Smooth muscle cell (in vitro differentiated cells): ENCODE measurements at regions not wholly inside any gene's neighbourhood (a gene's known extent, or its start where the extent isn't known, plus 50 kb on each side); places are given as distances from the start of the nearest gene placed in this dataset.

Experiments used
- DNase-seq: peaks from one replicate; lab custom pipeline; 2025; ENCODE audit not compliant: unreplicated experiment; lab: John Stamatoyannopoulos, UW
- H2AFZ ChIP-seq: fragments of 200-600 bp; sonication (generic); 2 replicates; pipeline ENCODE4 v1.6.0; 2016; ENCODE audit warnings: antibody characterized with exemption, low read depth, mild to moderate bottlenecking
- H3F3A ChIP-seq: fragments of 200-600 bp; sonication (generic); 2 replicates; pipeline ENCODE4 v1.6.0; 2017; ENCODE audit warnings: antibody characterized with exemption, low read depth
- H3K27ac ChIP-seq: fragments of 200-600 bp; sonication (generic); 2 replicates; pipeline ENCODE4 v1.5.1; 2016; ENCODE audit warnings: low read depth, mild to moderate bottlenecking
- H3K27me3 ChIP-seq: fragments of 200-600 bp; sonication (generic); 2 replicates; pipeline ENCODE4 v1.6.1; 2016; ENCODE audit warnings: low read depth, mild to moderate bottlenecking
- H3K36me3 ChIP-seq: fragments of 200-600 bp; sonication (generic); 2 replicates; pipeline ENCODE4 v1.5.1; 2016; ENCODE audit warnings: low read depth
- H3K4me1 ChIP-seq: fragments of 200-600 bp; sonication (generic); 2 replicates; pipeline ENCODE4 v1.5.1; 2016; ENCODE audit warnings: low read depth
- H3K4me2 ChIP-seq: fragments of 200-600 bp; sonication (generic); 2 replicates; pipeline ENCODE4 v1.6.0; 2016; ENCODE audit warnings: mild to moderate bottlenecking
- H3K4me3 ChIP-seq: fragments of 200-600 bp; sonication (generic); 2 replicates; pipeline ENCODE4 v1.5.1; 2016; ENCODE audit warnings: mild to moderate bottlenecking
- H3K79me2 ChIP-seq: fragments of 200-600 bp; sonication (generic); 2 replicates; pipeline ENCODE4 v1.6.0; 2016; ENCODE audit warnings: low read depth, mild to moderate bottlenecking
- H3K9ac ChIP-seq: fragments of 200-600 bp; sonication (generic); 2 replicates; pipeline ENCODE4 v1.6.0; 2016; ENCODE audit warnings: low read depth
- H3K9me3 ChIP-seq: fragments of 200-600 bp; sonication (generic); replicated peaks from 2 replicates; pipeline ENCODE4 v1.5.1; 2016; ENCODE audit warnings: low read depth
- H4K20me1 ChIP-seq: fragments of 200-600 bp; sonication (generic); 2 replicates; pipeline ENCODE4 v1.6.0; 2016; ENCODE audit warnings: low read depth
- CTCF ChIP-seq: fragments of 200-600 bp; sonication (generic); IDR thresholded peaks from 2 replicates; pipeline ENCODE4 v1.5.1; 2017; ENCODE audit warnings: borderline replicate concordance, mild to moderate bottlenecking, antibody characterized with exemption; ENCODE audit not compliant: insufficient read depth, poor library complexity, severe bottlenecking
- WGBS: methylation state at CpG from one replicate; pipeline ENCODE4 v1.1.7; 2016; ENCODE audit warnings: low lambda C conversion rate; 5-methylcytosine and 5-hydroxymethylcytosine counted together

GRCh38 chr4:152229782-152230289 lies 306.1 kb downstream of the FBXW7 start:
- Histone ChIP-seq H3K4me1 (no peaks in the 10 kb centered on the region), H3K27me3 (no peaks in the 10 kb centered on the region), H4K20me1 (no peaks in the 10 kb centered on the region), H3F3A (no peaks in the 10 kb centered on the region), H2AFZ (no peak overlapping the region), H3K9ac (no peak overlapping the region), H3K36me3 (no peaks in the 10 kb centered on the region), H3K4me3 (no peak overlapping the region), H3K9me3 (no peaks in the 10 kb centered on the region), H3K27ac (no peak overlapping the region), H3K4me2 (no peak overlapping the region), H3K79me2 (no peaks in the 10 kb centered on the region)
- 89% methylated on average over 6 of the region's 6 CpGs for WGBS
- no peak for TF ChIP-seq CTCF
- no peak for DNase-seq

DNA sequence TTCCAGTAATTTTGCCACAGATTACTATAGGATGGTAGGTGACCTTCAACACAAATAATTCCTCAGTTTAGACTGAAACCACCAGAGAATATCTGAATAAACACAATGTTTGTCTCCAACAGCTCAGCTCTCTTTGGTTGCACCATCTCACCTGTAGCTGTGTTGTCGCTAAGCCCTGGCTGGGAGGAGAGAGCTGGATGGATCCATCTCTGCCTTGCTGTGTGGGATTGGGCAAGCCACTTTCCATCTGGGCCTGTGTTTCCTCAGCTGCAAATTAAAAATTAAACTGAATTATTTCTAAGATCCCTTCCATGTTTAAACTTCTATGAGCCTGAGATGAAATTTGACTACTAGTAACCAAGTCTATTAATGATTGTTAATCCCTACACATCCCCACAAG lies 310.2 kb downstream of the FBXW7 start:
- no peaks in the 10 kb centered on the region for H3K27me3 ChIP-seq
- WGBS, result 96% methylated on average over 1 of the region's 1 CpG
- no peak overlapping the region for H2AFZ ChIP-seq
- no peak for DNase-seq
- no peak overlapping the region for H3K4me3 ChIP-seq
- no peak for TF ChIP-seq CTCF
- no peak overlapping the region for H3K27ac ChIP-seq
- H3K9ac ChIP-seq, result no peak overlapping the region
- H3K4me1 ChIP-seq, result no peaks in the 10 kb centered on the region
- no peaks in the 10 kb centered on the region for H3K79me2 ChIP-seq
- H3F3A ChIP-seq, result no peaks in the 10 kb centered on the region
- H4K20me1 ChIP-seq, result no peaks in the 10 kb centered on the region
- H3K9me3 ChIP-seq, result no peaks in the 10 kb centered on the region
- H3K4me2 ChIP-seq, result no peak overlapping the region
- no peaks in the 10 kb centered on the region for H3K36me3 ChIP-seq

DNA sequence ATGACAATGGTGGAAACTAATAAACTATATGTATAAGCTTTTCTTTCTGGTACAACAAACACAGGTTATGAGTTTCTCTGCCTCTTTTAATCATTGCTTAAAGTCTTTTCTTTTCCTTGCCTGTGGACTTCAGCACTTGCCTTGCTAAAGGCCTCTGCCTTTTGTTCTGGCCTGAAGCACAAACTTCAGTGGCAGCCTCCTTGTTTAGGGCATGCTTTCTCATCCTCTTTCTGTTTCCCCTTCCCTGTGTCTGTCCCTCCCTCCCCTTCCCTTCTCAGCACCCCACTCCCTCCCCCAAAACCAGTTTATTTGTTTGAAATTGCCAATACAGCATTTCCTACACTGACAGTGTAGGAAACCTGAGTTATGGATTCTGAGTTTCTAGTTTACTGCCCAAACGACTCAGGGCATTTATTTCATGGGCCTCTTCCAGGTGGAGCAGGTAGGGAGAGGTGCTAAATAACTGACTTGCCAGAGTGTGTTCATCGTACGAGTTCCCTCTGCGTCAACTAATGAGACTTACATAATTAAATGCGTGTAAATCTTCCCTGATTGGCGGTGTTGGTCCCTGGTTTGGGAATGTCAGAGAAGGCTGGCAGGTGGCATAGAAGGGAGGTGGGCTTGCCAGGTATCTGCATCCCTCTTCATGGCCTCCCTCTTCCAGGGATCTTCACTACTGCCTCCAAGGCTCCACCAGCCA lies 311.0 kb downstream of the FBXW7 start:
- no peak overlapping the region for H3K27ac ChIP-seq

More for the DNA sequence above, 311.0 kb downstream of the FBXW7 start:
- Histone ChIP-seq H3K4me2 (no peak overlapping the region), H3K79me2 (no peaks in the 10 kb centered on the region), H3K27me3 (no peaks in the 10 kb centered on the region), H4K20me1 (no peaks in the 10 kb centered on the region), H3K4me3 (no peak overlapping the region), H2AFZ (no peak overlapping the region), H3K4me1 (no peaks in the 10 kb centered on the region), H3K36me3 (no peaks in the 10 kb centered on the region), H3F3A (no peaks in the 10 kb centered on the region), H3K9ac (no peak overlapping the region), H3K9me3 (no peaks in the 10 kb centered on the region)
- no peak for DNase-seq
- no peak for TF ChIP-seq CTCF
- WGBS, result 92% methylated on average over 6 of the region's 6 CpGs
